GM12872 (cell line): ENCODE measurements at regions not wholly inside any gene's neighbourhood (a gene's known extent, or its start where the extent isn't known, plus 50 kb on each side); places are given as distances from the start of the nearest gene placed in this dataset.

ENCODE experiments used
- TF ChIP-seq, protein P1 (sequence below): IDR thresholded peaks from 3 replicates; pipeline ENCODE4 v1.5.1; 2011; ENCODE audit warnings: low read depth, mild to moderate bottlenecking, low read length, moderate library complexity; ENCODE audit not compliant: insufficient read depth

DNA sequence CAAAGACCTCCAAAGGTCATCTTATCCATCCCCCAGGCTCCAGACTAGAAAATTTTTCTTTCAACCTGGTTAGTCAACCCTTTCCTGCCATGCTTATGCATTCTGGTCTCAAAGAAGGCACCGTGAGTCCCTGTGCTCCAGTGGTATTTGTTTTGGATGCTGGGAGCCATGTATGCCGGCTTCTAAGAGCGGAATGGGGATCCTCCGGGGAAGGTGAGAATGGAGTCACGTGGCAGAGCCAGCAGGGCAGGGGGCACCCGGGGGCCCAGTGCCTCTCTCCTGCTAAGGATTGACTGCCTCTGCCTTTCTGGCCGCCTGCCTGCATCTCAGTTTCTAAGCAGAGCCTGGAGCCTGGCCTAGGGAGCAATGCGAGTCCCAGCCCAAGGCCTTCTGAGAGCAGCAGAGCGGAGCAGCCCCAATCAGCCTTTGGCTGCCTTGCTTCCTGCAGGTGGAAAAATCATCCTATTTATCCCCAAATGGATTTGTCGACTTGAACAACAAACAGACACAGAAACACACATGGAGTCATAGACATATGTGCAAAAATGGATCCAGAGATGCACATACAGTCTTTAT lies 141.0 kb downstream of the PJA1 start:
- TF ChIP-seq, protein P1, sequence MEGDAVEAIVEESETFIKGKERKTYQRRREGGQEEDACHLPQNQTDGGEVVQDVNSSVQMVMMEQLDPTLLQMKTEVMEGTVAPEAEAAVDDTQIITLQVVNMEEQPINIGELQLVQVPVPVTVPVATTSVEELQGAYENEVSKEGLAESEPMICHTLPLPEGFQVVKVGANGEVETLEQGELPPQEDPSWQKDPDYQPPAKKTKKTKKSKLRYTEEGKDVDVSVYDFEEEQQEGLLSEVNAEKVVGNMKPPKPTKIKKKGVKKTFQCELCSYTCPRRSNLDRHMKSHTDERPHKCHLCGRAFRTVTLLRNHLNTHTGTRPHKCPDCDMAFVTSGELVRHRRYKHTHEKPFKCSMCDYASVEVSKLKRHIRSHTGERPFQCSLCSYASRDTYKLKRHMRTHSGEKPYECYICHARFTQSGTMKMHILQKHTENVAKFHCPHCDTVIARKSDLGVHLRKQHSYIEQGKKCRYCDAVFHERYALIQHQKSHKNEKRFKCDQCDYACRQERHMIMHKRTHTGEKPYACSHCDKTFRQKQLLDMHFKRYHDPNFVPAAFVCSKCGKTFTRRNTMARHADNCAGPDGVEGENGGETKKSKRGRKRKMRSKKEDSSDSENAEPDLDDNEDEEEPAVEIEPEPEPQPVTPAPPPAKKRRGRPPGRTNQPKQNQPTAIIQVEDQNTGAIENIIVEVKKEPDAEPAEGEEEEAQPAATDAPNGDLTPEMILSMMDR = no peak

DNA sequence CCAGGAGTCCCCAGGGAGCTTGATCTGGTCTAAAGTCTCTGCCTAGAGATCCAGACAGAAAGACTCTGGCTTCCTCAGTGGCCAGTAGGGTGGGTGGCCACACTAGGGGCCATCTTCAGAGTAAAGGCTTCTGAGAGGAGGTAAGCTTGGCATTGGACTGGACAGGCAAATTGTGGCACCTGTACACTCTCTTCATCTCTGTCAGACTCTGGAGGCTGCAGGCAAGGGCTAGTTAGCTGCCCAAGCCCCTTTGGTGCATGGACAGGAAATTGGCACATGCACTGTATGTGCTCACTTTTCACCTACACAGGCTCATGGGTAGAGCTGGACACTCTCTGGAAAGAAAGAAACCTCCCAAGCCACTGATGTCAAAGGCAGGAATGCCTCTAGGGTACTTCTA lies 142.8 kb downstream of the PJA1 start:
- TF ChIP-seq, protein P1 = no peak

DNA sequence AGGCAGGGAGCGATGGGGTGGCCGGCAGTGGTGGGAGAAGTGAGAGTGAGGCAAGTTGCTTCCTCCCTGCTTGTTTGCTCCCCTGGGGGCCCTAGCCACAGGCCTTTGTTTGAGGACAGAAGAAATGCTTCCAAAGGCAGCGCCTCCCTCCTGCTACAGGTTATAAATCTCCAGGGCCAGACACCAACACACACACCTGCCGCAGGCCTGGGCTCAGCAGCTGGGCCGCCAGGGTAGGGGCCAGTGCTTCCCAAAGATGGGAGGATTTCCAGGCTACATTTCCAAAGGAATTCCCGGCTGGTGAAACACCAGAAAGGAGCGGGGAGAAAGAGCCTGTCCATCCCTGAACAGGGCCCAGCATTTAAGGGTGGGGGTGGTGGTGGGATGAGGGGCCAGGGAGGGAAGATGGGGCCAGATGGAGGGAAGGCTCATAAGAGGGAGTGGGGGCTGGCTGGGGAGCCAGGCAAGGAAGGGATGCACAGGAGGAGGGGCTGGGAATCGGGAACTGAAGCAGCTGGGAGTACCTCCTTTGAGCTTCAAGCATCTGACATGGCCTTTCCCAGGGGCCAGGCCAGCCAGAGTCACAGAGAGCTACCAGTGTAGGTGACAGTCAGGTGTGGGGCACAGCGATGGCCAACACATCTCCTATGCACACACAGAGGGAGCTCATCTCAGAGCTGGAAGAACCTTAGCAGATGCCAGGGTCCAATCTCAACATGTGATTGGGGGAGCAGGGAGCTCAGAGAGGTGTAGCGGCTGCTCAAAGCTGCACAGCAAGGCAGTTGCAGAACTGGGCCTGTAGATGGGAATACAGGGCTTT lies 143.9 kb downstream of the PJA1 start:
- TF ChIP-seq, protein P1 = no peak

- TF ChIP-seq, protein P1 = no peak
These were observed 144.9 kb downstream of the PJA1 start for GRCh38 chrX:69020316-69020715.

GRCh38 chrX:69019073-69019890 lies 146.0 kb downstream of the PJA1 start:
- TF ChIP-seq, protein P1 = no peak

GRCh38 chrX:69018416-69019072 lies 146.7 kb downstream of the PJA1 start:
- TF ChIP-seq, protein P1 = no peak
